Brain microvascular endothelial cell (primary cell): ENCODE measurements at regions not wholly inside any gene's neighbourhood (a gene's known extent, or its start where the extent isn't known, plus 50 kb on each side); places are given as distances from the start of the nearest gene placed in this dataset.

Experiments used
- DNase-seq: peaks from one replicate; pipeline ENCODE4 v3.0.0-alpha.2; 2020
- H3K27ac ChIP-seq: fragments of 250-450 bp; sonication (Bioruptor Pico); 2 replicates; pipeline ENCODE4 v1.5.1; 2020; ENCODE audit warnings: mild to moderate bottlenecking, moderate library complexity
- H3K27me3 ChIP-seq: fragments of 250-450 bp; sonication (Bioruptor Pico); replicated peaks from 2 replicates; pipeline ENCODE4 v1.5.1; 2020; ENCODE audit warnings: mild to moderate bottlenecking
- H3K36me3 ChIP-seq: fragments of 250-450 bp; sonication (Bioruptor Pico); replicated peaks from 2 replicates; pipeline ENCODE4 v1.5.1; 2020; ENCODE audit warnings: mild to moderate bottlenecking
- H3K4me3 ChIP-seq: 2 replicates; pipeline ENCODE4 v1.5.1; 2011; ENCODE audit warnings: low read depth, mild to moderate bottlenecking, control low read depth, low read length, moderate library complexity
- in situ Hi-C: cut with HindIII; loops from 2 replicates; pipeline ENCODE4 v1.10.0; 2017; ENCODE audit warnings: low sequenced_read_pairs, low pct_ligation_motif_present
- TF ChIP-seq, protein P1 (sequence below): IDR thresholded peaks from 2 replicates; pipeline ENCODE4 v1.5.1; 2011; ENCODE audit warnings: low read depth, mild to moderate bottlenecking, moderate library complexity, low read length, control low read depth, inconsistent platforms; ENCODE audit errors: missing control alignments

- Histone ChIP-seq H3K27me3 (no peaks in the 10 kb centered on the region), H3K27ac (no peak overlapping the region), H3K4me3 (no peak overlapping the region), H3K36me3 (no peaks in the 10 kb centered on the region)
- TF ChIP-seq, protein P1, sequence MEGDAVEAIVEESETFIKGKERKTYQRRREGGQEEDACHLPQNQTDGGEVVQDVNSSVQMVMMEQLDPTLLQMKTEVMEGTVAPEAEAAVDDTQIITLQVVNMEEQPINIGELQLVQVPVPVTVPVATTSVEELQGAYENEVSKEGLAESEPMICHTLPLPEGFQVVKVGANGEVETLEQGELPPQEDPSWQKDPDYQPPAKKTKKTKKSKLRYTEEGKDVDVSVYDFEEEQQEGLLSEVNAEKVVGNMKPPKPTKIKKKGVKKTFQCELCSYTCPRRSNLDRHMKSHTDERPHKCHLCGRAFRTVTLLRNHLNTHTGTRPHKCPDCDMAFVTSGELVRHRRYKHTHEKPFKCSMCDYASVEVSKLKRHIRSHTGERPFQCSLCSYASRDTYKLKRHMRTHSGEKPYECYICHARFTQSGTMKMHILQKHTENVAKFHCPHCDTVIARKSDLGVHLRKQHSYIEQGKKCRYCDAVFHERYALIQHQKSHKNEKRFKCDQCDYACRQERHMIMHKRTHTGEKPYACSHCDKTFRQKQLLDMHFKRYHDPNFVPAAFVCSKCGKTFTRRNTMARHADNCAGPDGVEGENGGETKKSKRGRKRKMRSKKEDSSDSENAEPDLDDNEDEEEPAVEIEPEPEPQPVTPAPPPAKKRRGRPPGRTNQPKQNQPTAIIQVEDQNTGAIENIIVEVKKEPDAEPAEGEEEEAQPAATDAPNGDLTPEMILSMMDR: no peak
- no peak for DNase-seq
- in situ Hi-C loops: no loop called here
Observed at GRCh38 chr1:80825067-80825466, 975.7 kb upstream of the ADGRL2 start.

- Histone ChIP-seq H3K36me3 (no peaks in the 10 kb centered on the region), H3K27ac (no peak overlapping the region), H3K27me3 (no peaks in the 10 kb centered on the region), H3K4me3 (no peak overlapping the region)
- in situ Hi-C loops: no loop called here
- no peak for DNase-seq
- TF ChIP-seq, protein P1: no peak
Observed at GRCh38 chr1:80818211-80818610, 982.5 kb upstream of the ADGRL2 start.

- Histone ChIP-seq H3K27ac (no peak overlapping the region), H3K27me3 (no peaks in the 10 kb centered on the region), H3K4me3 (no peak overlapping the region), H3K36me3 (no peaks in the 10 kb centered on the region)
- TF ChIP-seq, protein P1: no peak
- in situ Hi-C loops: no loop called here
- DNase-seq: no peak
Observed at GRCh38 chr1:80807981-80808380, 992.8 kb upstream of the ADGRL2 start.

DNA sequence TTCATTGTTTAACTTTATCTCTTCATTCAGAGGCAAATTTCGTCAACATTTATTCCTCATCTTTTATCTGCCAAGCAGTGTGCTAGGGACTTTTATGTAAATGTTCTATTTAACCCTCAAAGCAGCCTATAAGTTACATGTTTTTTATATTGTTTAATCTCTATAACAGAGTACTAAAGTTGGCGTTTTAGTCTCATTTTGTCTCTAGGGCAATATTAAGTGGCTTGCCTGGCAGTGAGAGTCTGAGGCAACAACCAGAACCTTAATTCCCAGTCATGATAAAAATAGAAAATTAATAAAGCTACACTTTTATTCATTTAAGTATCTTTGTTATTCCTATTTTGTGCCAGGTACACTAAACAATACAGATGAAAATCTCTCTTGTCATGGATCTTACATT lies 994.3 kb upstream of the ADGRL2 start:
- in situ Hi-C loops: no loop called here

GRCh38 chr1:80801695-80802094 lies 999.0 kb upstream of the ADGRL2 start:
- no peak for DNase-seq
- in situ Hi-C loops: no loop called here
- Histone ChIP-seq H3K27ac (no peak overlapping the region), H3K27me3 (no peaks in the 10 kb centered on the region), H3K4me3 (no peak overlapping the region), H3K36me3 (no peaks in the 10 kb centered on the region)
- TF ChIP-seq, protein P1: no peak

More for the DNA sequence above, 994.3 kb upstream of the ADGRL2 start:
- no peaks in the 10 kb centered on the region for H3K27me3 ChIP-seq
- no peak overlapping the region for H3K4me3 ChIP-seq
- no peaks in the 10 kb centered on the region for H3K36me3 ChIP-seq
- no peak overlapping the region for H3K27ac ChIP-seq
- TF ChIP-seq, protein P1: no peak
- DNase-seq: no peak

- TF ChIP-seq, protein P1: no peak
- H3K27ac ChIP-seq: no peak overlapping the region
Observed at GRCh38 chr1:80799457-80799856, 1001.3 kb upstream of the ADGRL2 start.

More at GRCh38 chr1:80799457-80799856, 1001.3 kb upstream of the ADGRL2 start:
- no peaks in the 10 kb centered on the region for H3K36me3 ChIP-seq
- in situ Hi-C loops: no loop called here
- H3K27me3 ChIP-seq: no peaks in the 10 kb centered on the region
- no peak for DNase-seq
- H3K4me3 ChIP-seq: no peak overlapping the region
